ENCODE measurements at regions not wholly inside any gene's neighbourhood (a gene's known extent, or its start where the extent isn't known, plus 50 kb on each side); places are given as distances from the start of the nearest gene placed in this dataset.

GRCh38 chr13:39803156-39803555 is 147.7 kb downstream of the COG6 start:
- no peak overlapping the region for H3K4me3 ChIP-seq (ENCODE audit: severe bottlenecking)
- no peaks in the 10 kb centered on the region for H3K4me1 ChIP-seq (ENCODE audit: insufficient read depth, poor library complexity, severe bottlenecking)
- ATAC-seq (ENCODE audit: low read depth): no peak
- no peak overlapping the region for H3K27ac ChIP-seq (ENCODE audit: poor library complexity, severe bottlenecking)
- H3K27me3 ChIP-seq (ENCODE audit: insufficient read depth, poor library complexity, severe bottlenecking): no peaks in the 10 kb centered on the region
- no peaks in the 10 kb centered on the region for H3K9me3 ChIP-seq (ENCODE audit: severe bottlenecking)
- no peaks in the 10 kb centered on the region for H3K36me3 ChIP-seq (ENCODE audit: low read depth)
- no peak for DNase-seq (ENCODE audit: low spot score)
- TF ChIP-seq CTCF (IDR thresholded peaks at IDR 0.05; ENCODE audit: poor library complexity, severe bottlenecking): no peak

DNA sequence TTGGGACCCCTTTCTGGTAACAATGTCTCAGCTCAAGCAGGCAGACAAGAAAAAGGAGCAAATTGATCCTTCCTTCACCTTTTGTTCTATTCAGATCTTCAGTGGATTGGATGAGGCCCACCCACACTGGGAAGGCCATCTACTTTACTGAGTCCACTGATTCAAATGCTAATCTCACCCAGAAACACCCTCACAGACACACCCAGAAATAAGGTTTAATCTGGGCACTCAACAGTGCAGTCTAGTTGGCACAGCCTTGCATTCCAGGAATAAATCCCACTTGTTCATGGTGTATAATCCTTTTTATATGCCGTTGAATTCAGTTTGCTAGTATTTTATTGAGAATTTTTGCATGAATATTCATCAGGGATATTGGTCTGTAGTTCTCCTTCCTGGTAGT is 148.4 kb downstream of the COG6 start:
- Histone ChIP-seq H3K4me1 (ENCODE audit: insufficient read depth, poor library complexity, severe bottlenecking) (no peaks in the 10 kb centered on the region), H3K9me3 (ENCODE audit: severe bottlenecking) (no peaks in the 10 kb centered on the region), H3K27ac (ENCODE audit: poor library complexity, severe bottlenecking) (no peak overlapping the region), H3K36me3 (ENCODE audit: low read depth) (no peaks in the 10 kb centered on the region), H3K4me3 (ENCODE audit: severe bottlenecking) (no peak overlapping the region), H3K27me3 (ENCODE audit: insufficient read depth, poor library complexity, severe bottlenecking) (no peaks in the 10 kb centered on the region)
- DNase-seq (ENCODE audit: low spot score) (no peak), ATAC-seq (ENCODE audit: low read depth) (no peak)
- no peak for TF ChIP-seq CTCF (IDR thresholded peaks at IDR 0.05; ENCODE audit: poor library complexity, severe bottlenecking)

GRCh38 chr13:39804332-39805210 is 149.1 kb downstream of the COG6 start:
- Histone ChIP-seq H3K9me3 (ENCODE audit: severe bottlenecking) (no peaks in the 10 kb centered on the region), H3K36me3 (ENCODE audit: low read depth) (no peaks in the 10 kb centered on the region), H3K27me3 (ENCODE audit: insufficient read depth, poor library complexity, severe bottlenecking) (no peaks in the 10 kb centered on the region), H3K4me1 (ENCODE audit: insufficient read depth, poor library complexity, severe bottlenecking) (no peaks in the 10 kb centered on the region), H3K27ac (ENCODE audit: poor library complexity, severe bottlenecking) (no peak overlapping the region), H3K4me3 (ENCODE audit: severe bottlenecking) (no peak overlapping the region)
- no peak for TF ChIP-seq CTCF (IDR thresholded peaks at IDR 0.05; ENCODE audit: poor library complexity, severe bottlenecking)
- DNase-seq (ENCODE audit: low spot score) (no peak), ATAC-seq (ENCODE audit: low read depth) (no peak)

- Histone ChIP-seq H3K27ac (ENCODE audit: poor library complexity, severe bottlenecking) (no peak overlapping the region), H3K36me3 (ENCODE audit: low read depth) (no peaks in the 10 kb centered on the region), H3K4me1 (ENCODE audit: insufficient read depth, poor library complexity, severe bottlenecking) (no peaks in the 10 kb centered on the region), H3K27me3 (ENCODE audit: insufficient read depth, poor library complexity, severe bottlenecking) (no peaks in the 10 kb centered on the region), H3K4me3 (ENCODE audit: severe bottlenecking) (no peak overlapping the region), H3K9me3 (ENCODE audit: severe bottlenecking) (no peaks in the 10 kb centered on the region)
- no peak for ATAC-seq (ENCODE audit: low read depth)
- TF ChIP-seq CTCF (IDR thresholded peaks at IDR 0.05; ENCODE audit: poor library complexity, severe bottlenecking): no peak
- DNase-seq (ENCODE audit: low spot score): no peak
These were observed 154.0 kb downstream of the COG6 start for GRCh38 chr13:39809466-39809865.

Measured in RWPE2 (cell line).